GM13977 (cell line): ENCODE measurements at regions not wholly inside any gene's neighbourhood (a gene's known extent, or its start where the extent isn't known, plus 50 kb on each side); places are given as distances from the start of the nearest gene placed in this dataset.
"Not testable (repeated sequence)": the region's sequence is repeated elsewhere in the genome, so short reads cannot be mapped to it uniquely, and the experiment has no call there.

Experiments used
- DNase-seq: peaks from one replicate; pipeline ENCODE4 v3.0.0; 2012; ENCODE audit warnings: low spot score
- in situ Hi-C: fragments of 300-500 bp; cut with MboI; formaldehyde crosslinking; loops from one replicate; pipeline ENCODE4 v1.12.0; 2022; ENCODE audit warnings: low sequenced_read_pairs, low pct_unique_long_range_greater_than_20kb, mixed read lengths, inconsistent platforms; ENCODE audit not compliant: unreplicated experiment
- TF ChIP-seq, protein P1 (sequence below): IDR thresholded peaks from 2 replicates; pipeline ENCODE4 v1.5.1; 2012; ENCODE audit warnings: mild to moderate bottlenecking, control low read depth; ENCODE audit not compliant: insufficient read depth; ENCODE audit errors: extremely low read depth, missing control alignments

DNA sequence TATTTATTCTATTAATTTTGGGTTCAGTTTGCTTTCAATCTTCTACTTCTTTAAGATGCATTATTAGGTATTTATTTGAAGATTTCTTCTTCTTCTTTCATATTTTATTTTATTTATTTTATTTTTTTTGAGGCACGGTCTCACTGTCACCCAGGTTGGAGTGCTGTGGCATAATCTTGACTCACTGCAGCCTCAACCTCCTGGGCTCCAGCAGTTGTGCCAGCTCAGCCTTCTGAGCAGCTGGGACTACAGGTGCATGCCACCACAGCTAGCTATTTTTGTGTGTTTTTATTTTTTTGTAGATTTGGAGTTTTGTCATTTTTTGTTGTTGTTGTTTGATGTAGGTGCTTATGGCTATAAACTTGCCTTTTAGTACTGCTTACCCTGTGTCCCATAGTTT, 543.2 kb upstream of the SGO1 start:
- in situ Hi-C loops = no loop called here
- TF ChIP-seq, protein P1, sequence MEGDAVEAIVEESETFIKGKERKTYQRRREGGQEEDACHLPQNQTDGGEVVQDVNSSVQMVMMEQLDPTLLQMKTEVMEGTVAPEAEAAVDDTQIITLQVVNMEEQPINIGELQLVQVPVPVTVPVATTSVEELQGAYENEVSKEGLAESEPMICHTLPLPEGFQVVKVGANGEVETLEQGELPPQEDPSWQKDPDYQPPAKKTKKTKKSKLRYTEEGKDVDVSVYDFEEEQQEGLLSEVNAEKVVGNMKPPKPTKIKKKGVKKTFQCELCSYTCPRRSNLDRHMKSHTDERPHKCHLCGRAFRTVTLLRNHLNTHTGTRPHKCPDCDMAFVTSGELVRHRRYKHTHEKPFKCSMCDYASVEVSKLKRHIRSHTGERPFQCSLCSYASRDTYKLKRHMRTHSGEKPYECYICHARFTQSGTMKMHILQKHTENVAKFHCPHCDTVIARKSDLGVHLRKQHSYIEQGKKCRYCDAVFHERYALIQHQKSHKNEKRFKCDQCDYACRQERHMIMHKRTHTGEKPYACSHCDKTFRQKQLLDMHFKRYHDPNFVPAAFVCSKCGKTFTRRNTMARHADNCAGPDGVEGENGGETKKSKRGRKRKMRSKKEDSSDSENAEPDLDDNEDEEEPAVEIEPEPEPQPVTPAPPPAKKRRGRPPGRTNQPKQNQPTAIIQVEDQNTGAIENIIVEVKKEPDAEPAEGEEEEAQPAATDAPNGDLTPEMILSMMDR = no peak
- no peak for DNase-seq

DNA sequence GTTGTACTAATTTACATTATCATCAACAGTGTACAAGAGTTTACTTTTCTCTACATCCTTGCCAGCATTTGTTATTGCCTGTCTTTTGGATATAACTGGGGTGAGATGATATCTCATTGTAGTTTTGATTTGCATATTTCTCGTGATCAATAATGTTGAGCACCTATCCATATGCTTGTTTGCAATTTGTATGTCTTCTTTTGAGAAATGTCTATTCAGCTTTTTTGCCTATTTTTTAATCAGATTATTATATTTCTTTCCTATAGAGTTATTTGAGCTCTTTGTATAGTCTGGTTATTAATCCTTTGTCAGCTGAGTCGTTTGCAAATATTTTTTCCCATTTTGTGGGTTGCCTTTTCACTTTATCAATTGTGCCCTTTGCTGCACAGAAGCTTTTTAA, 540.8 kb upstream of the SGO1 start:
- DNase-seq = no peak
- in situ Hi-C loops = no loop called here
- TF ChIP-seq, protein P1 = no peak

DNA sequence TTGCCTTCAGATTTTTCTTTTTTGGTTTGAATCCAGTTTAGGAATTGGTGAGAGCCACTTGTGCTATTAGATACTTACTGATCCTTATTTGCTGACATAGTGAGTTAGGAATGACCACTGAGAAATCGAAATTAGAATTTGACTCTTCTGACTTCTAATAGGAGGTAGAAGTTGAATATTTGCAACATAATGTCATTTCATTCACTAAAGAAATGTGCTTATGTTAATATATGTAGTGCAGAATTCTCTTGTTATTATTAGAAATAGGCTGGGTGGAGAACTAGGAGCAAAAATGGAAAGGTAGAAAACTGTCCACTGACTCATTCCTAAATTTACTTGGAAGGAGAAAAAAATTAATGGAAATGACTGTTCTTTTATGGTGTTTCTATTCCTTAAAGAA, 538.2 kb upstream of the SGO1 start:
- TF ChIP-seq, protein P1 = no peak
- in situ Hi-C loops = no loop called here
- no peak for DNase-seq

DNA sequence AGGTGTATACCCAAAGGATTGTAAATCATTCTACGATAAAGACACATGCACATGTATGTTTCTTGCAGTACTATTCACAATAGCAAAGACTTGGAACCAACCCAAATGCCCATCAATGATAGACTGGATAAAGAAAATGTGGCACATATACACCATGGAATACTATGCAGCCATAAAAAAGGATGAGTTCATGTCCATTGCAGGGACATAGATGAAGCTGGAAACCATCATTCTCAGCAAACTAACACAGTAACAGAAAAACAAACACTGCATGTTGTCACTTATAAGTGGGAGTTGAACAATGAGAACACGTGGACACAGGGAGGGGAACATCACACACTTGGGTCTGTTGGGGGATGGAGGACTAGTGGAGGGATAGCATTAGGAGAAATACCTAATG, 530.4 kb upstream of the SGO1 start:
- DNase-seq, in situ Hi-C loops: not testable (repeated sequence)

DNA sequence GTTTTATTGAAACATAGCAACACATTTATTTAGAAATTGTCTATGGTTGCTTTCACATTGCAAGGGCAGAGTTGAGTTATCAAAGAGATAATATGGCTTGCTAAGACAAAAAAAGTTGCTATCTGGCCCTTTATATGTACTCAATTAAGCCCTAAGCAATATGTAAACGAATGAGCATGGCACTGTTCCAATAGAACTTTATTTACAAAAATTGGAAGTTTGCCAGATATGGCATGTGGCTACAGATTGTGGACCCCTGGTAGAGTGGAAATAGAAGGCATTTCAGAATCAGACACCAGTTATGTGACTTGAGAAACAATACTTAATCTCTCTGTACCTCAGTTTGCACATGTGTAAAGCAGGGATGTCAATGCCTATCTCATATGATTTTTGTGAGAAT, 515.6 kb upstream of the SGO1 start:
- in situ Hi-C loops = no loop called here
- no peak for DNase-seq
- TF ChIP-seq, protein P1 = no peak

DNA sequence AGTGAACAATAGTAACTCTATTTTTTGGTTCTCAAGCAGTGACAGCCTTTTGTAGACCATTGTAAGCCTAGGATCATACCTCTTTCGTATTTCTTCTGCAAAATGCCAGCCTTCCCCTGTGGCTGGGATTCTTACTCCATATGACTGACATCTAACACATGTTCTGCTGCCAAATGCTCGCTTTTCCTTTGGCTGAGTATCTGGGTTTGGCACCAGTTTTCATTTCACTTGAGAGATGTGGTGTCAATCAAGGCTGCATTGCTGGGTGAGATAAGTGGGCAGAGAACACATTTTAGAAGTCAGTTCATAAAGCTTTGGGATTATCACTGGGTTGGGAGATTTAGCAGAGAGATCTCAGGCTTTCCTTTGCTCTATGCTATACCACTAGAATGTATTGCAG, 514.7 kb upstream of the SGO1 start:
- no peak for DNase-seq
- in situ Hi-C loops = no loop called here
- TF ChIP-seq, protein P1 = no peak

DNA sequence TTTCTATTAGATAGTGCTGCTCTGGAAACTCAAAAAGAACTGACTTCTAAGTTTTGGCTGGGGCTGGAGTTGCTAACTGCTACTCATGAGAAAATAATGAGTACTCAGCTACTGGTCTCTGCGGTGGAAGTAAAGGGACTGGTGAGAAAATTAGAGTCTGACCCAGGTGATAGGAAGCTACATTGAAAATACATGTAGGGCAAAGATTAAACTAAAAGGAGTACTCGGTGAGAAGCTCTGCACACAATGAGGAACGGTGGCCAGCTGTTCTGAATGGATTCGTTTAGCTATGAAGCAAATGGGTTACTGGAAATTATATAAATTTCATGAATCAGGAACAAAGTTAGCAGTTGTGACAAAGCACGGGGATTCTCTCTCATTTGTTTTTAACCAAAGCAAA, 512.9 kb upstream of the SGO1 start:
- no peak for DNase-seq
- in situ Hi-C loops = no loop called here
- TF ChIP-seq, protein P1 = no peak
